ENCODE measurements at regions not wholly inside any gene's neighbourhood (a gene's known extent, or its start where the extent isn't known, plus 50 kb on each side); places are given as distances from the start of the nearest gene placed in this dataset.

DNA sequence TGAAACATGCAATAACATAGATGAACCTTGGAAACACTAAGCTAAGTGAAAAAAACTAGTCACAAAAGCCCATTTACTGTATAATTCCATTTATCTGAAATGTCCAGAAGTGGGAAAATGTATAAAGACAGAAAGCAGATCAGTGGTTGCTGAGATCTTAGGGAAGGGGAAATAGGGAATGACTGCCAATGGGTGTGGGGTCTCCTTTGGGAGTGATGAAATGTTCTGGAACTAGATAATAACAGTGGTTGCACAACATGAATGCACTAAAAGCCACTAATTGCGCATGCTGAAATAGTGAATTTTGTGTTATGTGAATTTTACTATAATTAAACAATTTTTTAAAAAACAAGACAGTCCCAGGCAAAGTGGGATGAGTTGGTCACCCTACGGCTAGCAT, 472.8 kb downstream of the CCDC171 start:
- no peak for DNase-seq (ENCODE audit: low read depth in 2 of 2)

GRCh38 chr9:16026886-16027285, 474.0 kb downstream of the CCDC171 start:
- no peak for DNase-seq (ENCODE audit: low read depth in 2 of 2)

DNA sequence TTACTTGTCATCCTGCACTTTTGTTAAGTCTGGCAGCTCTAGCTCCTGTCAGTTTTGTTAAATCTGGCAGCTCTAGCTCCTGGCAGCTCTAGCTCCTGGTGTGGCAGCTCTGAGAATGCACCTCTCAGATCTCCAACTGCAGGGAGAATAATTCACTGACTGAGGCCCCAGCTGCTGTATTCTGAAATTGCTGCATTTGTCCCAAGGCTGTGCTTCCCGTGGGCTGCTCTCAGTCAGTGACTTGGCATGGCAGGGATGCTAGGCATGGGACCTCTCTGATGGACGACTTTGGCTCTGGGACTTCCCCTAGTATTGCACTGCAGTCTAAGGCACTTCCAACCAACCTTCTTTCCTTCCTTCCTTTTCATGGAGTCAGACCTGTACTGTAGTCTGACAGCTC, 475.7 kb downstream of the CCDC171 start:
- DNase-seq (ENCODE audit: low read depth in 2 of 2) = no peak

GRCh38 chr9:16029046-16029615, 476.3 kb downstream of the CCDC171 start:
- peak; percentile 73 to 76 for DNase-seq (ENCODE audit: low read depth in 2 of 2)

DNA sequence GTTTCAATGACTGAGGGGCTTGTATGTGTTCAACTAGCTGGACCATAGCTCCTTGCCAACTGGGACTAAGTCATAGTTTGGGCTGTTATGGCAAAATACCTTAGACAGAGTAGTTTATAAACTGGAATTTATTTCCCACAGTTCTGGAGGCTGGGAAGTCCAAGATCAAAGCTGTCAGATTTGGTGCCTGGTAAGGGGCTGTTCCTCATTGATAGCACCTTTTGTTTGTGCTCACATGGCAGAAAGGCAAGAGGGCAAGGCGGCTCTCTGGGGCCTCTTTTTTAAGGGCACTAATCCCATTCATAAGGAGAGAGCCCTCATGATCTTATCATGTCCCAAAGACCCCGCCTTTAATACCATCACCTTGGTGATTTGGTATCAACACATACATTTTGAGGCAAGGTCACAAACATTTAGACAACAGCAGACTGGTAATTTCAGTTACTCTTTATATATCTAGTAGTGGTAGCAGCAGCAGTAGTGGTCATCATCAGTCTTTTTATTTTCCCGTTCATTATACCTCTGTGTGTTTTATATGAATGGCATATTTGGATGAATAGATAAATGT, 477.0 kb downstream of the CCDC171 start:
- no peak for DNase-seq (ENCODE audit: low read depth in 2 of 2)

- DNase-seq (ENCODE audit: low read depth in 2 of 2) = peak; percentile 65 to 71
These were observed 477.8 kb downstream of the CCDC171 start for GRCh38 chr9:16030528-16031185.

DNA sequence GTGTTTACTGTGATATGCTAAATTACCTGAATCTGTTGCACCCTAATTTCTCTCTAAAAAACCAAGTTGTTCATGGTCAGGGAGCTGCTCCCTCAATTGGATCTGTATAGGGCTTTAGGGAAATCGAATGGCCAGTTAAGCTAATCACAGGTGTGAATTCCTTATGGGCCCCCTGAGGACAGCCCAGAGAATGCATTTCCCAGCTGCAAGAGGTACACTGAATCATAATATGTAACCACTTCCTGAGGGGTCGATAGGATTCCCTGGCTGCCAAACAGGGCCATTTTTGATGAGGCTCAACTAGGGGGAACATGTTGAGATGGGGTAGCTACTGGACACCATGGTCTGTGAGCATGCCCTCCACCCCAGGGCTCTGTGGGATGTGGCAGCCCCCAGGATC, 478.6 kb downstream of the CCDC171 start:
- no peak for DNase-seq (ENCODE audit: low read depth in 2 of 2)

DNA sequence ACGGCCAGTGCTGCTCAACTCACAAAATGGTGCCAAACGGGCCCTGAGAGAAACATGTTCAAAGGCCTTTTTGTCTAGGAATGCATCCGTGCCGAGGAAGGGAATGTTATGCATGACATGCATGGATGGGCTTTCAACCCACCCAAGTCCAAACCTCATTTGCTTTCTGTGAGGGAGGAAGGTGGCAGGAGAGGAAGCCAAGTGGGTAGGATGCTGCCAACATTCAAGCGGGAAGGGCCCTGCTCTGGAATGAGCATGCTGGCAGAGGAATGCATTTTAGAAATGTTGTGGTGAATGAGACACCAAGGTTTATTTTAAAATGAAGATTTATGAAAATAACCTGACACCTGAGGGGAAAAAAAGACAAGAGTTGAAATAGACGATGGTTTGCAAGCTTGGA, 479.1 kb downstream of the CCDC171 start:
- DNase-seq (ENCODE audit: low read depth in 2 of 2) = no peak

DNA sequence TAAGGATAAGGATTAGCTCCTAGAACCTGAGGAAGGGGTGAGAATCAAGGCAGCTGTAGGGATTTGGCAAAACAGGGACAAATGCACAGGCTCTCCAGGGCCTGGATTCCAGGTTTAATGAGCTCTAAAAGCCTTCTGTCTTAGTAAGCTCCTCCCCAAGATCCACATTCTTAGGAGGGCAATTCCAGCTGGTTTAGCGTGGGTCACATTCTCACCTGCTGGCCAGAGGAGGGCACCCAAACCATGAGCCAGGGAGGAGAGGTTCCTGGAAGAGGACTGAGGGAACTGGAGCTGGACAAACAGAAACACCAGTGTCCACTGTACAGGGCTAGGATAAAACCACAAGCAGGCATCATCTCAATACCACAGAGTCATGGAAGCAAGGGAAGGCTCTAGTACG, 480.0 kb downstream of the CCDC171 start:
- DNase-seq (ENCODE audit: low read depth in 2 of 2) = no peak

DNA sequence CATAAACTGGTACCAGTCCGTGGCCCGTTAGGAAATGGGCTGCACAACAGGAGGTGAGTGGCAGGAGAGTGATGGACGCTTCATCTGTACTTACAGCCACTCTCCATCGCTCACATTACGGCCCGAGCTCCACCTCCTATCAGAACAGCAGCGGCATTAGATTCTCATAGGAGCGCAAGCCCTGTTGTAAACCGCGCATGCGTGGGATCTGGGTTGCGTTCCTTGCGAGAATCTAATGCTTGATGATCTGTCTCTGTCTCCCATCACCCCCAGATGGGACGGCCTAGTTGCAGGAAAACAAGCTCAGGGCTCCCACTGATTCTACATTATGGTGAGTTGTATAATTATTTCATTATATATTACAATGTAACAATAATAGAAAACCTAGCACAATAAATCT, 480.4 kb downstream of the CCDC171 start:
- no peak for DNase-seq (ENCODE audit: low read depth in 2 of 2)

DNA sequence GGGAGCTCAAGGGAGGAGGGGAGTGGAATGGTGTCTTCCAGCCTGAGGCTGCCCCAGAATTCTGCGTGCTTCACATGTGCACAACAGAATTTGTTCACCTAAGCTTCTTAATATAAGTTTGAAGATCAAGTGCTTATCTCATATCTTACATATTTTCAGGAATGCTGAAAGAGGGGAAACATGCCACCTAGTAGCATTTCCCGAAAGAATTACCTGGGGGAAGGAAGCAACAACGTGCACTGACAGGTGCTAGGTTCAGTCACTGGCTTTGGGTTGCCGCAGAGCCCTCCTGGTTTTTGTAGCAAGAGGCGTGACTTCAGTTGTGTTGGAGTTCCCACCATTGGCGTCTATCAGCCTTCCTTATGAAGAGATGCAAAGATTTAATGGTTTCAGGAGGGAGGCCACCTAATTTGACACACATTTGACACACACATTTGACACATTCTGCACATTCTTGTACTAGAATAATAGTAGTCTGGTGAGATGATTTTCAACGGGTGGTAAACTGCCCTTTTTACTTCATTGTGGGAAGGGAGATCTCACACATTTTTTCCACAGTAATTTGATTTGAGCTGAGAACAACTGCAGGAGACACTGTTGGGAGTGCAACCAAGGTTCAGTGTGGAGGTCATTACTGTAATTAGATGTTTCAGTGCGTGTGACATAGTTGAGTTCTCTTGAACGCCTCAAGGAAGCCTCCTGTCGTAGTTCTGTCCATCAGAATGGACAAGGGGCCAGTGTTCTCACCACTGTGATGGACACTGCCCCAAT, 481.3 kb downstream of the CCDC171 start:
- DNase-seq (ENCODE audit: low read depth in 2 of 2) = no peak

- no peak for DNase-seq (ENCODE audit: low read depth in 2 of 2)
These were observed 486.6 kb downstream of the CCDC171 start for GRCh38 chr9:16039218-16039987.

GRCh38 chr9:16039988-16040761, 487.3 kb downstream of the CCDC171 start:
- peak in 1 of 2 experiments; percentile 59 for DNase-seq (ENCODE audit: low read depth in 2 of 2)

DNA sequence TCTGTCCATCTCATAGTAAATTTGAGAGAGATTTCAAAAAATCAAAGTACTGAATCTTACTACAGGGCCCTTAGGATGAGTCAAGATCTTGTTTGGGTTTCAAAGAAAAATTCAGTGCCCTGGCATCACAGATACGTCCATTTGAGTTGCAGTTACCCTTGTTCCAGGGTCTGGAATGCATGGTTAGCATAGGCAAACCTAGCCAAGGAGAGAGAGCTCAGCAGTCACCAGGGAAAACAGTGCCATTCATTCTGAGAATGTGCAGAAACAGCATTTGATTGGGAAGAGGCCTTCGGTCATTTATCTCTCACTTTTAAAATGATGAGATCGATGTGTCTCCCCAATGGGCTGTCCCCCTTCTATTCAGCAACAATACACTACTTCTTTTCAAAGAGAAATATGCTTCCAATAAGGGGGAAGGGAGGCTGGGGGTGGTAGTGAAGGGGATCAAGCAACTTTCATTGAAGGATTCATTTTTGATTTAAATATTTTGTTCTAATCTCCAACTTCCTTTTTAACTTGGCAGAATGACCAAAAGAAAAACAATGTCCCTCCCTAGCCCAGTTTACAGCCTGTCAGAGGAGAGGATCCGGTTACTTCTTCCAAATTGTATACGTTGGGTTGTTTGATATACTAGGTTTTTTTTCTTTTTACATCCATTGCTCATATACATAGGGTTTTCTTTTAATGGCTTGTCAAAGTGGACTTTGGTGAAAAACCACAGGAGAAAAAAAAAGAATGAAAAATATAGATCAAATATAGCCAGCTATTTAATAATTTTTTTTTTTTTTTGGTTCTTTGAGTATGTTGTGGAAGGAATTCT, 491.1 kb downstream of the CCDC171 start:
- DNase-seq (ENCODE audit: low read depth in 2 of 2) = peak; percentile 67 to 73

DNA sequence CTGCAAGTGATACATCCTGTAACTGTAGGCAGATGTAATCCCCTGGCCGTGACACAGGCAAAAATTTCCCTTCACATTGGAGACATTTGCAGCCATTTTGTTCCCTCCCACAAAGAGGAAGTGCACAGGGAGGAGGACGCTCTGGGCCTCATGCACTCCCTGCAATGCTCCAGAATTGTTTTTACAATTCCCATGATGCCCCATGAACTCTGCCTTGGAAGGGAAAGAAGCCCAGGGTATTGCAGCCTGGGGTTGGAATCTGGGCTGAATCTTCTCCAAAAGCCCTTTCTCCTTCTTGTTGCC, 491.7 kb downstream of the CCDC171 start:
- DNase-seq (ENCODE audit: low read depth in 2 of 2) = peak; percentile 60 to 64

DNA sequence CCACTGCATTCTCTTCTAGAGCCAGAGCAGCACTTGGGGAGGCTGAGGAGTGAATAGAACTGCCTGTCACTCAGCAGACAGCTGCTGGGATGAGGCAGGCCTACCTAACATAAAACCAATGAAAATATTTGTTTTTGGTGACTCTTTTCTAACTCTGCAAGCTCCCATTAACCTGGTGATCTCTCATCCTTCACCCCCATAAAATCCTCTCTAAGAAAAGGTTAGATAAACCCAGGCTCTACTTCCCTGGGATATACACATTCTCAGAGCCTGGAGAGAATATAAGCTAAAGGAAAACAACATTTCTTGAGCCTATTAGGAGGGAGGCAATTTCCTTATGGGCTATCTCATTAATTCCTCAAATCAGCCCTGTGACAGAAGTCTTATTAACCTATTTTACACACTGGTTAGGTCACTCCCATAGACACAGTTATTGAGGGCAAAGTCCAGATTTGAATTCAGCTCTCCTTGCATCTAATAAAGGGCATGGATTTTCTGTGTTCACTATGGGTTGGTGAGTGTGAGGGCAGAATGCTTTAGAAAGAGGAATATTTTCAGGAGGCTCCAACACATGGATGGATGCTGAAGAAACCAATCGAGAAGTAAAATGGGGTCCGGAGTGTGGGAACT, 492.9 kb downstream of the CCDC171 start:
- DNase-seq (ENCODE audit: low read depth in 2 of 2) = no peak

- no peak for DNase-seq (ENCODE audit: low read depth in 2 of 2)
These were observed 493.9 kb downstream of the CCDC171 start for GRCh38 chr9:16046713-16047112.

GRCh38 chr9:16048129-16048528, 495.3 kb downstream of the CCDC171 start:
- DNase-seq (ENCODE audit: low read depth in 2 of 2) = no peak

DNA sequence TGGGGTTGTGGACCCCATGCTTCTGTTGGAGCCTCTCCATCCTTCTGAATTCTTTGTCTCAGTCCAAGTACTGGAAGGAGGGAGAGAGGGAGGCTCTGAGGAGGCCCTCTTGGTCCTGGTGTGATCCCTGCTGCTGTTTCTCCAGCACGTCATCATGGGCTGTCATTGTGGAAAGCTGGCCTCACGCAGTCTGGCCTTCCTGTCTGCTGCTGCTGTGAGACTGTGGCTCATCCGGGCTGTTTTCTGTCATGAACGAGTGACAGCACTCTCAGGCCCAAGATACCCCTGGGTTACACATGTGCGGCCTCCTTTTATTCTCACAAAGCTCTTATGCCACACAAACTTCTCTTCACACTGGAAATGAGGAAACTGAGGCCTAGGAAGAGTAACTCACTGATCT, 499.3 kb downstream of the CCDC171 start:
- no peak for DNase-seq (ENCODE audit: low read depth in 2 of 2)
